GM12891 (cell line): ENCODE measurements at regions not wholly inside any gene's neighbourhood (a gene's known extent, or its start where the extent isn't known, plus 50 kb on each side); places are given as distances from the start of the nearest gene placed in this dataset.

Source experiments
- POLR2AphosphoS5 ChIP-seq: IDR thresholded peaks from 2 replicates; pipeline ENCODE4 v1.6.1; 2011; ENCODE audit warnings: low read depth, low read length, control low read depth
- TAF1 ChIP-seq: IDR thresholded peaks from 2 replicates; pipeline ENCODE4 v1.6.1; 2011; ENCODE audit warnings: low read depth, low read length, control low read depth

- TF ChIP-seq TAF1: no peak
- no peak for TF ChIP-seq POLR2AphosphoS5
Measured at GRCh38 chr4:15201782-15202181, 199.5 kb downstream of the CPEB2 start.
